Stomach (tissue), 4 donors: ENCODE measurements at regions not wholly inside any gene's neighbourhood (a gene's known extent, or its start where the extent isn't known, plus 50 kb on each side); places are given as distances from the start of the nearest gene placed in this dataset.

ENCODE experiments used
- EP300 ChIP-seq: sonication (generic); formaldehyde crosslinking; IDR thresholded peaks from one replicate; pipeline ENCODE4 v1.6.1; 2017; ENCODE audit warnings: antibody characterized with exemption
- POLR2A ChIP-seq, 4 donors: fragments of 450-650 bp; IDR thresholded peaks; one replicate each; pipeline ENCODE4 v1.6.1; 2016; ENCODE audit warnings: antibody characterized with exemption in 4 of 4, control low read depth in 2 of 4, mild to moderate bottlenecking in 1 of 4, moderate library complexity in 1 of 4
- POLR2AphosphoS5 ChIP-seq, 3 donors: sonication (generic); formaldehyde crosslinking; IDR thresholded peaks; one replicate each; pipeline ENCODE4 v1.6.1; 2016; ENCODE audit warnings: antibody characterized with exemption in 3 of 3
- TF ChIP-seq, protein P1 (sequence below), 7 experiments: fragments of 450-650 bp in 4 of 7; fragments of 200-600 bp in 3 of 7; sonication (generic) in 3 of 7; IDR thresholded peaks; one replicate each; pipeline ENCODE4 v1.5.1; 2016 to 2019; ENCODE audit warnings: antibody characterized with exemption in 7 of 7, control low read depth in 2 of 7, mild to moderate bottlenecking in 1 of 7

DNA sequence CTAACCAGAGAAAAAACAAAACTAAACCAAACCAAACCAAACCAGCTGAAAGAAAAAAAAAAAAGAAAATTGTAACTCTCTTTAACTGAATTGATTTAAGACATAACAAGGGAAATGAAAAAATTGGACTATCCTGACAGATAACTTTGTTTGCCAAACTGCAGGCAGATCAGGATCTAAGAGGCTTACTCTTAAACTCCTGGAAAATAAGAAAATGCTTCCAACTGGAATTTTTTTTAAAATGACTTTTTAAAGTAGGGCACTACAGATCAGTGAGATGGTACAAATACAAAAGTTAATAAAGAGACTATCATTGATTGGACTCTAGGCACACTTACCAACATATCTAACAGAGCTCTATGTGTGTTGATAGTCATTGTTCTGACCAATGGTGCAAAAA lies 125.5 kb upstream of the KCNJ16 start:
- TF ChIP-seq, protein P1, sequence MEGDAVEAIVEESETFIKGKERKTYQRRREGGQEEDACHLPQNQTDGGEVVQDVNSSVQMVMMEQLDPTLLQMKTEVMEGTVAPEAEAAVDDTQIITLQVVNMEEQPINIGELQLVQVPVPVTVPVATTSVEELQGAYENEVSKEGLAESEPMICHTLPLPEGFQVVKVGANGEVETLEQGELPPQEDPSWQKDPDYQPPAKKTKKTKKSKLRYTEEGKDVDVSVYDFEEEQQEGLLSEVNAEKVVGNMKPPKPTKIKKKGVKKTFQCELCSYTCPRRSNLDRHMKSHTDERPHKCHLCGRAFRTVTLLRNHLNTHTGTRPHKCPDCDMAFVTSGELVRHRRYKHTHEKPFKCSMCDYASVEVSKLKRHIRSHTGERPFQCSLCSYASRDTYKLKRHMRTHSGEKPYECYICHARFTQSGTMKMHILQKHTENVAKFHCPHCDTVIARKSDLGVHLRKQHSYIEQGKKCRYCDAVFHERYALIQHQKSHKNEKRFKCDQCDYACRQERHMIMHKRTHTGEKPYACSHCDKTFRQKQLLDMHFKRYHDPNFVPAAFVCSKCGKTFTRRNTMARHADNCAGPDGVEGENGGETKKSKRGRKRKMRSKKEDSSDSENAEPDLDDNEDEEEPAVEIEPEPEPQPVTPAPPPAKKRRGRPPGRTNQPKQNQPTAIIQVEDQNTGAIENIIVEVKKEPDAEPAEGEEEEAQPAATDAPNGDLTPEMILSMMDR (IDR thresholded peaks at IDR 0.05): no peak
- TF ChIP-seq POLR2A (IDR thresholded peaks at IDR 0.05) (no peak), POLR2AphosphoS5 (IDR thresholded peaks at IDR 0.05) (no peak), EP300 (no peak)
